GM18519 (cell line): ENCODE measurements at regions not wholly inside any gene's neighbourhood (a gene's known extent, or its start where the extent isn't known, plus 50 kb on each side); places are given as distances from the start of the nearest gene placed in this dataset.

Source experiments
- ATAC-seq: cut with Tn5 transposase; IDR thresholded peaks from one replicate; pipeline ENCODE4 v1.9.1; 2021; ENCODE audit warnings: mild to moderate bottlenecking, moderate library complexity; ENCODE audit not compliant: unreplicated experiment, low FRiP score

- no peak for ATAC-seq
Observed at GRCh38 chr20:16944745-16945144, 196.6 kb downstream of the OTOR start.

GRCh38 chr20:16945619-16946018 is 197.5 kb downstream of the OTOR start:
- ATAC-seq: no peak

- ATAC-seq: no peak
Observed at GRCh38 chr20:16946097-16946496, 197.9 kb downstream of the OTOR start.

- ATAC-seq: no peak
Observed at GRCh38 chr20:16947479-16947878, 199.3 kb downstream of the OTOR start.

GRCh38 chr20:16951876-16952275 is 203.7 kb downstream of the OTOR start:
- ATAC-seq: no peak

GRCh38 chr20:16952965-16953364 is 204.8 kb downstream of the OTOR start:
- no peak for ATAC-seq

GRCh38 chr20:16953858-16954257 is 205.7 kb downstream of the OTOR start:
- ATAC-seq: no peak

- ATAC-seq: no peak
Observed at GRCh38 chr20:16955462-16955861, 207.3 kb downstream of the OTOR start.

- no peak for ATAC-seq
Observed at GRCh38 chr20:16955971-16956370, 207.8 kb downstream of the OTOR start.

- no peak for ATAC-seq
Observed at GRCh38 chr20:16965401-16965800, 217.2 kb downstream of the OTOR start.

- no peak for ATAC-seq
Observed at GRCh38 chr20:16966276-16966880, 218.2 kb downstream of the OTOR start.

- ATAC-seq: no peak
Observed at GRCh38 chr20:16968099-16968498, 219.9 kb downstream of the OTOR start.

- ATAC-seq: no peak
Observed at GRCh38 chr20:16970776-16971175, 222.6 kb downstream of the OTOR start.

- no peak for ATAC-seq
Observed at GRCh38 chr20:16974080-16974854, 226.1 kb downstream of the OTOR start.

GRCh38 chr20:16974855-16975162 is 226.7 kb downstream of the OTOR start:
- no peak for ATAC-seq

GRCh38 chr20:16975682-16976081 is 227.5 kb downstream of the OTOR start:
- no peak for ATAC-seq

GRCh38 chr20:16978497-16978896 is 230.3 kb downstream of the OTOR start:
- no peak for ATAC-seq

- no peak for ATAC-seq
Observed at GRCh38 chr20:16982091-16982726, 234.1 kb downstream of the OTOR start.

- no peak for ATAC-seq
Observed at GRCh38 chr20:16984481-16984880, 236.3 kb downstream of the OTOR start.

GRCh38 chr20:17003170-17003870 is 223.5 kb upstream of the PCSK2 start:
- ATAC-seq: no peak

GRCh38 chr20:17010181-17010580 is 216.7 kb upstream of the PCSK2 start:
- no peak for ATAC-seq
